HCT116 (cell line): ENCODE measurements at regions not wholly inside any gene's neighbourhood (a gene's known extent, or its start where the extent isn't known, plus 50 kb on each side); places are given as distances from the start of the nearest gene placed in this dataset.

Experiments used
- ATF3 ChIP-seq: IDR thresholded peaks from 2 replicates; pipeline ENCODE4 v1.6.1; 2012
- CEBPB ChIP-seq: IDR thresholded peaks from 2 replicates; pipeline ENCODE4 v1.6.1; 2012; ENCODE audit warnings: low read depth
- EZH2 ChIP-seq: fragments of 200-600 bp; sonication (generic); IDR thresholded peaks from 2 replicates; pipeline ENCODE4 v1.6.1; 2017; ENCODE audit warnings: antibody characterized with exemption, mixed run types
- EZH2phosphoT487 ChIP-seq: fragments of 200-600 bp; IDR thresholded peaks from 2 replicates; pipeline ENCODE4 v1.6.1; 2018; ENCODE audit warnings: antibody characterized with exemption, borderline replicate concordance
- POLR2A ChIP-seq: IDR thresholded peaks from 2 replicates; pipeline ENCODE4 v1.7.0; 2011; ENCODE audit warnings: borderline replicate concordance; ENCODE audit not compliant: insufficient read depth, insufficient read length; ENCODE audit errors: extremely low read depth
- POLR2AphosphoS5 ChIP-seq: IDR thresholded peaks from 2 replicates; pipeline ENCODE4 v1.6.1; 2011; ENCODE audit warnings: mild to moderate bottlenecking, low read depth, low read length, moderate library complexity
- RAD21 ChIP-seq: IDR thresholded peaks from 2 replicates; pipeline ENCODE4 v1.6.1; 2012; ENCODE audit warnings: low read depth, mild to moderate bottlenecking
- SIN3A ChIP-seq: IDR thresholded peaks from 2 replicates; pipeline ENCODE4 v1.6.1; 2012; ENCODE audit warnings: low read depth
- SP1 ChIP-seq: IDR thresholded peaks from 2 replicates; pipeline ENCODE4 v1.6.1; 2012; ENCODE audit warnings: low read depth
- SRF ChIP-seq: IDR thresholded peaks from 2 replicates; pipeline ENCODE4 v1.6.1; 2012; ENCODE audit warnings: low read depth
- YY1 ChIP-seq: IDR thresholded peaks from 2 replicates; pipeline ENCODE4 v1.6.1; 2011; ENCODE audit warnings: low read length, low read depth, moderate library complexity, mild to moderate bottlenecking; ENCODE audit not compliant: insufficient replicate concordance; ENCODE audit errors: extremely low read depth
- TF ChIP-seq, protein P1 (sequence below), 3 experiments: fragments of 200-600 bp in 1 of 3; sonication (generic) in 1 of 3; IDR thresholded peaks in 2 of 3; conservative IDR thresholded peaks in 1 of 3; 2 replicates each; pipeline ENCODE4 v1.5.1; 2012 to 2017; ENCODE audit warnings: low read depth in 2 of 3, low read length in 2 of 3, antibody characterized with exemption in 1 of 3, borderline replicate concordance in 1 of 3, control low read depth in 1 of 3, mild to moderate bottlenecking in 1 of 3, mixed read lengths in 1 of 3, mixed run types in 1 of 3, moderate library complexity in 1 of 3; ENCODE audit not compliant: insufficient read depth in 1 of 3
- TF ChIP-seq, protein P2 (sequence below): IDR thresholded peaks from 2 replicates; pipeline ENCODE4 v1.6.1; 2011; ENCODE audit warnings: mild to moderate bottlenecking, low read length, moderate library complexity; ENCODE audit not compliant: insufficient replicate concordance; ENCODE audit errors: extremely low read depth

- TF ChIP-seq EZH2 (no peak), POLR2A (no peak), CEBPB (no peak), POLR2AphosphoS5 (no peak), YY1 (no peak), RAD21 (no peak), EZH2phosphoT487 (no peak), SRF (no peak), SIN3A (no peak), SP1 (no peak), ATF3 (no peak)
- TF ChIP-seq, protein P1, sequence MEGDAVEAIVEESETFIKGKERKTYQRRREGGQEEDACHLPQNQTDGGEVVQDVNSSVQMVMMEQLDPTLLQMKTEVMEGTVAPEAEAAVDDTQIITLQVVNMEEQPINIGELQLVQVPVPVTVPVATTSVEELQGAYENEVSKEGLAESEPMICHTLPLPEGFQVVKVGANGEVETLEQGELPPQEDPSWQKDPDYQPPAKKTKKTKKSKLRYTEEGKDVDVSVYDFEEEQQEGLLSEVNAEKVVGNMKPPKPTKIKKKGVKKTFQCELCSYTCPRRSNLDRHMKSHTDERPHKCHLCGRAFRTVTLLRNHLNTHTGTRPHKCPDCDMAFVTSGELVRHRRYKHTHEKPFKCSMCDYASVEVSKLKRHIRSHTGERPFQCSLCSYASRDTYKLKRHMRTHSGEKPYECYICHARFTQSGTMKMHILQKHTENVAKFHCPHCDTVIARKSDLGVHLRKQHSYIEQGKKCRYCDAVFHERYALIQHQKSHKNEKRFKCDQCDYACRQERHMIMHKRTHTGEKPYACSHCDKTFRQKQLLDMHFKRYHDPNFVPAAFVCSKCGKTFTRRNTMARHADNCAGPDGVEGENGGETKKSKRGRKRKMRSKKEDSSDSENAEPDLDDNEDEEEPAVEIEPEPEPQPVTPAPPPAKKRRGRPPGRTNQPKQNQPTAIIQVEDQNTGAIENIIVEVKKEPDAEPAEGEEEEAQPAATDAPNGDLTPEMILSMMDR (IDR thresholded peaks at IDR 0.05 in 2 of 3, conservative IDR thresholded peaks at IDR 0.05 in 1 of 3; ENCODE audit: borderline replicate concordance in 1 of 3, insufficient read depth in 1 of 3, low read depth in 2 of 3, low read length in 2 of 3), result no peak
- TF ChIP-seq, protein P2, sequence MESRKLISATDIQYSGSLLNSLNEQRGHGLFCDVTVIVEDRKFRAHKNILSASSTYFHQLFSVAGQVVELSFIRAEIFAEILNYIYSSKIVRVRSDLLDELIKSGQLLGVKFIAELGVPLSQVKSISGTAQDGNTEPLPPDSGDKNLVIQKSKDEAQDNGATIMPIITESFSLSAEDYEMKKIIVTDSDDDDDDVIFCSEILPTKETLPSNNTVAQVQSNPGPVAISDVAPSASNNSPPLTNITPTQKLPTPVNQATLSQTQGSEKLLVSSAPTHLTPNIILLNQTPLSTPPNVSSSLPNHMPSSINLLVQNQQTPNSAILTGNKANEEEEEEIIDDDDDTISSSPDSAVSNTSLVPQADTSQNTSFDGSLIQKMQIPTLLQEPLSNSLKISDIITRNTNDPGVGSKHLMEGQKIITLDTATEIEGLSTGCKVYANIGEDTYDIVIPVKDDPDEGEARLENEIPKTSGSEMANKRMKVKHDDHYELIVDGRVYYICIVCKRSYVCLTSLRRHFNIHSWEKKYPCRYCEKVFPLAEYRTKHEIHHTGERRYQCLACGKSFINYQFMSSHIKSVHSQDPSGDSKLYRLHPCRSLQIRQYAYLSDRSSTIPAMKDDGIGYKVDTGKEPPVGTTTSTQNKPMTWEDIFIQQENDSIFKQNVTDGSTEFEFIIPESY, result no peak
Observed at GRCh38 chr1:214216779-214217178, 64.2 kb upstream of the SMYD2 start.
